Calu3 (cell line): ENCODE measurements at regions not wholly inside any gene's neighbourhood (a gene's known extent, or its start where the extent isn't known, plus 50 kb on each side); places are given as distances from the start of the nearest gene placed in this dataset.

ENCODE experiments used
- BruUV-seq: library from RNA; stranded (reverse); fragments of 400-500 nt; replicated peaks from 2 replicates; lab custom pipeline; 2021; lab: Mats Ljungman, UMichigan
- CTCF ChIA-PET: fragments of 300-600 bp; sonication (Branson Sonifier 250); formaldehyde crosslinking; loops from one replicate; lab custom pipeline; 2022; ENCODE audit warnings: antibody characterized with exemption; lab: Charles Lee
- DNase-seq: peaks from one replicate; pipeline ENCODE4 v3.0.0; 2022
- H3K27ac Mint-ChIP-seq: one replicate; pipeline ENCODE4 v1.8.0; 2022; ENCODE audit warnings: mixed read lengths; ENCODE audit not compliant: unreplicated experiment
- H3K27me3 Mint-ChIP-seq: one replicate; pipeline ENCODE4 v1.8.0; 2022; ENCODE audit warnings: mixed read lengths; ENCODE audit not compliant: unreplicated experiment
- H3K36me3 Mint-ChIP-seq: one replicate; pipeline ENCODE4 v1.8.0; 2022; ENCODE audit warnings: mild to moderate bottlenecking, moderate library complexity, mixed read lengths; ENCODE audit not compliant: insufficient read depth, unreplicated experiment
- H3K4me1 Mint-ChIP-seq: one replicate; pipeline ENCODE4 v1.8.0; 2022; ENCODE audit warnings: mild to moderate bottlenecking, low read depth, mixed read lengths; ENCODE audit not compliant: unreplicated experiment
- H3K4me3 Mint-ChIP-seq: one replicate; pipeline ENCODE4 v1.8.0; 2022; ENCODE audit warnings: mild to moderate bottlenecking, low read depth, moderate library complexity, mixed read lengths; ENCODE audit not compliant: unreplicated experiment
- H3K9me3 Mint-ChIP-seq: one replicate; pipeline ENCODE4 v1.8.0; 2022; ENCODE audit warnings: low read depth, mixed read lengths; ENCODE audit not compliant: unreplicated experiment
- intact Hi-C: fragments of 100-400 bp; cut with micrococcal nuclease; formaldehyde crosslinking; loops from one replicate; pipeline ENCODE4 v1.10.0; 2022; ENCODE audit not compliant: unreplicated experiment
- TF ChIP-seq, protein P1 (sequence below): fragments of 200-600 bp; IDR thresholded peaks from one replicate; pipeline ENCODE4 v1.8.0; 2022; ENCODE audit warnings: antibody characterized with exemption; ENCODE audit not compliant: unreplicated experiment

DNA sequence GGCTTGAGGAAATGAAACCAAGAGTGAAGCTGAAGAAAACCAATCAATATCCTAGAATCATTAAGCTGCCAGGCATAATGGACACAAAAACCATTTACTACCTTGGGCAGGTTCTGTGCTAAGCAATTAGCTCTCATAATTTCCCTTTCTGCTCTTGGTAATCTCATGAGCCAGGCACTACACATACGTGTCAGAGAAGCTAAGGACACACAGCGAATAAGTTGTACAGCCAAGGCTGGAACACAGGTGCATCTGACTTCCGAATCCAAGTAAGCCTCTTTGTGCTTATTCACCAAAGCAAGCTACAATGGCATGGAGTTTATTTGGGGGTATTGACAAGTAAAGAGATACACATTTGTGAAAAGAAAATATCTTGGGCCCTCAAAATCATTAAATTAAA is 1343.9 kb upstream of the MIR17HG start:
- no peak for DNase-seq
- intact Hi-C loops = no loop called here
- no peaks in the 10 kb centered on the region for H3K4me1 Mint-ChIP-seq

DNA sequence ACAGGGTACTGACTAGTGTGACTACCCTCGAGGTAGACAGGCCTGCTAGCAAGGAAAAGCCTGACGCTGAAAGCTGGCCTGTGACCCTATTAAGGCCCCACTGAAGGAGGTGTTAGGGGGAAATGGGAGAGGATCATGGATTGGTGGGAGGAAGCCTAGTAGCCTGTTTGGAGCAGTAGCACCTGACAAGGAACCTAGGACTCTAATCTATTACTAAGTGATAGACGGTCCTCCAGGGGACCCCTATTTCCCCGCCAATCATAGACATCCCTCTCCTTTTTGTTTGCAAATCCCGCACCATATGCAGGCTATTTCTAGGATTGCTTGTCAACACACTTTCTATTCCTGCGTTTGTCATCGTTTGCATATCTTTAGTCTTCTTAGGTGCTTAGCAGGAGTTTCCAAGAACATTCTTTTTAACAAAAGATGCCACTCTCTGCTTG is 1338.8 kb upstream of the MIR17HG start:
- Mint-ChIP-seq H3K27me3 (no peaks in the 10 kb centered on the region), H3K4me3 (no peak overlapping the region), H3K27ac (no peak overlapping the region), H3K4me1 (no peaks in the 10 kb centered on the region), H3K9me3 (no peaks in the 10 kb centered on the region), H3K36me3 (no peaks in the 10 kb centered on the region)
- intact Hi-C loops = no loop called here
- no TSS peak for BruUV-seq
- CTCF ChIA-PET = no interaction called here
- TF ChIP-seq, protein P1, sequence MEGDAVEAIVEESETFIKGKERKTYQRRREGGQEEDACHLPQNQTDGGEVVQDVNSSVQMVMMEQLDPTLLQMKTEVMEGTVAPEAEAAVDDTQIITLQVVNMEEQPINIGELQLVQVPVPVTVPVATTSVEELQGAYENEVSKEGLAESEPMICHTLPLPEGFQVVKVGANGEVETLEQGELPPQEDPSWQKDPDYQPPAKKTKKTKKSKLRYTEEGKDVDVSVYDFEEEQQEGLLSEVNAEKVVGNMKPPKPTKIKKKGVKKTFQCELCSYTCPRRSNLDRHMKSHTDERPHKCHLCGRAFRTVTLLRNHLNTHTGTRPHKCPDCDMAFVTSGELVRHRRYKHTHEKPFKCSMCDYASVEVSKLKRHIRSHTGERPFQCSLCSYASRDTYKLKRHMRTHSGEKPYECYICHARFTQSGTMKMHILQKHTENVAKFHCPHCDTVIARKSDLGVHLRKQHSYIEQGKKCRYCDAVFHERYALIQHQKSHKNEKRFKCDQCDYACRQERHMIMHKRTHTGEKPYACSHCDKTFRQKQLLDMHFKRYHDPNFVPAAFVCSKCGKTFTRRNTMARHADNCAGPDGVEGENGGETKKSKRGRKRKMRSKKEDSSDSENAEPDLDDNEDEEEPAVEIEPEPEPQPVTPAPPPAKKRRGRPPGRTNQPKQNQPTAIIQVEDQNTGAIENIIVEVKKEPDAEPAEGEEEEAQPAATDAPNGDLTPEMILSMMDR = no peak
- no peak for DNase-seq

More for the DNA sequence above, 1343.9 kb upstream of the MIR17HG start:
- Mint-ChIP-seq H3K36me3 (no peaks in the 10 kb centered on the region), H3K27ac (no peak overlapping the region), H3K27me3 (no peaks in the 10 kb centered on the region), H3K4me3 (no peak overlapping the region), H3K9me3 (no peaks in the 10 kb centered on the region)
- TF ChIP-seq, protein P1 = no peak
- CTCF ChIA-PET = no interaction called here
- no TSS peak for BruUV-seq

DNA sequence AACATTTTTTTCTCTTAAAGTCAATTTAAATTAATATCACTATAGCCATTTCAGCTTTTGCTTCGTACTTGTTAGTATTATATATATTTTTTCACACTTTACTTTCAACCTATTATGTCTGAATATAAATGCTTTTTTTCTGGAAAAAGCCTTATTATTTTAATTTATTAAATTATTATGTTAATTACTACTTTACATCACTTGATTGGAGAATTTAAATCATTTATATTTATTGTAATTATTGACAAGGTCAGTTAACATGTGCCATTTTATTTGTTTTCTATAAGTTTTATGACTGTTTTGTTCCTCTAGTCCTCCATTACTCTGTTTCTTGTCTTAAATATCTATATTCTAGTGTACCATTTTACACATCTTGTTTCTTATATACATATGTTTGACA is 1333.4 kb upstream of the MIR17HG start:
- Mint-ChIP-seq H3K4me1 (no peaks in the 10 kb centered on the region), H3K4me3 (no peak overlapping the region), H3K36me3 (no peaks in the 10 kb centered on the region), H3K27me3 (no peaks in the 10 kb centered on the region), H3K27ac (no peak overlapping the region), H3K9me3 (no peaks in the 10 kb centered on the region)
- CTCF ChIA-PET = no interaction called here
- DNase-seq = no peak
- BruUV-seq = no TSS peak
- TF ChIP-seq, protein P1 = no peak
- intact Hi-C loops = no loop called here

GRCh38 chr13:90015565-90016507 is 1331.7 kb upstream of the MIR17HG start:
- no peaks in the 10 kb centered on the region for H3K36me3 Mint-ChIP-seq
- no peaks in the 10 kb centered on the region for H3K4me1 Mint-ChIP-seq
- no peaks in the 10 kb centered on the region for H3K27me3 Mint-ChIP-seq
- no TSS peak for BruUV-seq
- H3K9me3 Mint-ChIP-seq = no peaks in the 10 kb centered on the region
- intact Hi-C loops = no loop called here
- H3K27ac Mint-ChIP-seq = no peak overlapping the region
- CTCF ChIA-PET = interaction anchor here (0.8 kb wide), 1 partner anchor 54 kb away, joined by 4 read pairs; no protein-coding TSS in a partner anchor
- H3K4me3 Mint-ChIP-seq = no peak overlapping the region
- no peak for DNase-seq
- TF ChIP-seq, protein P1 = no peak
